Body of pancreas (tissue), 4 donors: ENCODE measurements at regions not wholly inside any gene's neighbourhood (a gene's known extent, or its start where the extent isn't known, plus 50 kb on each side); places are given as distances from the start of the nearest gene placed in this dataset.

ENCODE experiments used
- POLR2A ChIP-seq, 3 donors: fragments of 450-650 bp; IDR thresholded peaks; one replicate each; pipeline ENCODE4 v1.6.1; 2016; ENCODE audit warnings: antibody characterized with exemption in 3 of 3, mild to moderate bottlenecking in 2 of 3
- TF ChIP-seq, protein P1 (sequence below), 7 experiments: fragments of 450-650 bp in 4 of 7; fragments of 200-600 bp in 3 of 7; sonication (generic) in 3 of 7; IDR thresholded peaks; one replicate each; pipeline ENCODE4 v1.5.1; 2016 to 2019; ENCODE audit warnings: antibody characterized with exemption in 7 of 7

DNA sequence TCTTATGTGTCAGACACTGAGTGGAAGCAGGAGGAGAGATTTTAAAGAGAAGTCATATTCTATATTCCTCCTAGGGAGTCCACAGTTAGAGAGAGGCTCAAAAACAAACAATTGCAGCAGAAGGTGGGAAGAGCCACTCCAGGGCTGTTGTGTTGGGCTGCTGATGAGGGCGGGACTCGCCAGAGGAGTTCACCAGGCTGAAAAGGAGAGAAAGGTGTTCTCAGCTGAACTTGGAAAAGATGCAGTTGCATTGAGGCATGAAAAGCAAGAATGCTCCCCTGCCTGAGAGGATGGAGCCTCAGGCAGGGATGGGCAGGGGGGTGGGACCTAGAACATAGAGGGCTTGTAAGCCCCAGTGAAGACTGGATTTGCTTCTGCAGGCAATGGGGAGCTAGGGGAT lies 324.2 kb downstream of the CXCL12 start:
- TF ChIP-seq, protein P1, sequence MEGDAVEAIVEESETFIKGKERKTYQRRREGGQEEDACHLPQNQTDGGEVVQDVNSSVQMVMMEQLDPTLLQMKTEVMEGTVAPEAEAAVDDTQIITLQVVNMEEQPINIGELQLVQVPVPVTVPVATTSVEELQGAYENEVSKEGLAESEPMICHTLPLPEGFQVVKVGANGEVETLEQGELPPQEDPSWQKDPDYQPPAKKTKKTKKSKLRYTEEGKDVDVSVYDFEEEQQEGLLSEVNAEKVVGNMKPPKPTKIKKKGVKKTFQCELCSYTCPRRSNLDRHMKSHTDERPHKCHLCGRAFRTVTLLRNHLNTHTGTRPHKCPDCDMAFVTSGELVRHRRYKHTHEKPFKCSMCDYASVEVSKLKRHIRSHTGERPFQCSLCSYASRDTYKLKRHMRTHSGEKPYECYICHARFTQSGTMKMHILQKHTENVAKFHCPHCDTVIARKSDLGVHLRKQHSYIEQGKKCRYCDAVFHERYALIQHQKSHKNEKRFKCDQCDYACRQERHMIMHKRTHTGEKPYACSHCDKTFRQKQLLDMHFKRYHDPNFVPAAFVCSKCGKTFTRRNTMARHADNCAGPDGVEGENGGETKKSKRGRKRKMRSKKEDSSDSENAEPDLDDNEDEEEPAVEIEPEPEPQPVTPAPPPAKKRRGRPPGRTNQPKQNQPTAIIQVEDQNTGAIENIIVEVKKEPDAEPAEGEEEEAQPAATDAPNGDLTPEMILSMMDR (IDR thresholded peaks at IDR 0.05): no peak
- TF ChIP-seq POLR2A (IDR thresholded peaks at IDR 0.05): no peak
